ENCODE measurements at regions not wholly inside any gene's neighbourhood (a gene's known extent, or its start where the extent isn't known, plus 50 kb on each side); places are given as distances from the start of the nearest gene placed in this dataset.

GRCh38 chr2:101596333-101596732 is 101.2 kb upstream of the MAP4K4 start:
- no peak overlapping the region for H3K27ac ChIP-seq
- no peak overlapping the region for H3K9ac ChIP-seq

GRCh38 chr2:101587251-101587650 is 110.3 kb upstream of the MAP4K4 start:
- H3K4me1 ChIP-seq: no peaks in the 10 kb centered on the region
- no peak overlapping the region for H2AFZ ChIP-seq
- no peak for TF ChIP-seq CTCF (IDR thresholded peaks at IDR 0.05)
- H3K4me2 ChIP-seq (ENCODE audit: low read length): no peak overlapping the region
- H3K27ac ChIP-seq: no peak overlapping the region
- no peak overlapping the region for H3K9ac ChIP-seq
- H3K36me3 ChIP-seq (ENCODE audit: control insufficient read depth, insufficient read depth, low read length): no peaks in the 10 kb centered on the region
- H3K79me2 ChIP-seq: no peaks in the 10 kb centered on the region
- no peak overlapping the region for H3K4me3 ChIP-seq (ENCODE audit: low read depth, low read length)
- H3K9me3 ChIP-seq (ENCODE audit: control insufficient read depth, low read length): no peaks in the 10 kb centered on the region
- no peaks in the 10 kb centered on the region for H3K27me3 ChIP-seq (ENCODE audit: control insufficient read depth, insufficient read depth, low read length)

More at GRCh38 chr2:101596333-101596732, 101.2 kb upstream of the MAP4K4 start:
- H2AFZ ChIP-seq: no peak overlapping the region
- H3K4me3 ChIP-seq (ENCODE audit: low read depth, low read length): no peak overlapping the region
- H3K9me3 ChIP-seq (ENCODE audit: control insufficient read depth, low read length): no peaks in the 10 kb centered on the region
- H3K4me2 ChIP-seq (ENCODE audit: low read length): no peak overlapping the region
- no peaks in the 10 kb centered on the region for H3K27me3 ChIP-seq (ENCODE audit: control insufficient read depth, insufficient read depth, low read length)
- no peak for TF ChIP-seq CTCF (IDR thresholded peaks at IDR 0.05)
- H3K79me2 ChIP-seq: no peaks in the 10 kb centered on the region
- no peaks in the 10 kb centered on the region for H3K36me3 ChIP-seq (ENCODE audit: control insufficient read depth, insufficient read depth, low read length)
- no peaks in the 10 kb centered on the region for H3K4me1 ChIP-seq

- H3K4me1 ChIP-seq: no peaks in the 10 kb centered on the region
- no peaks in the 10 kb centered on the region for H3K9me3 ChIP-seq (ENCODE audit: control insufficient read depth, low read length)
- TF ChIP-seq CTCF (IDR thresholded peaks at IDR 0.05): no peak
- H3K79me2 ChIP-seq: no peaks in the 10 kb centered on the region
- H3K27me3 ChIP-seq (ENCODE audit: control insufficient read depth, insufficient read depth, low read length): no peaks in the 10 kb centered on the region
- no peak overlapping the region for H3K9ac ChIP-seq
- no peak overlapping the region for H3K4me2 ChIP-seq (ENCODE audit: low read length)
- no peak overlapping the region for H2AFZ ChIP-seq
- H3K4me3 ChIP-seq (ENCODE audit: low read depth, low read length): no peak overlapping the region
- H3K36me3 ChIP-seq (ENCODE audit: control insufficient read depth, insufficient read depth, low read length): no peaks in the 10 kb centered on the region
- no peak overlapping the region for H3K27ac ChIP-seq
Measured at GRCh38 chr2:101583861-101584260, 108.9 kb upstream of the RFX8 start.

GRCh38 chr2:101581675-101582299 is 106.9 kb upstream of the RFX8 start:
- no peak overlapping the region for H3K4me3 ChIP-seq (ENCODE audit: low read depth, low read length)

More at GRCh38 chr2:101581675-101582299, 106.9 kb upstream of the RFX8 start:
- no peaks in the 10 kb centered on the region for H3K27me3 ChIP-seq (ENCODE audit: control insufficient read depth, insufficient read depth, low read length)
- no peaks in the 10 kb centered on the region for H3K79me2 ChIP-seq
- no peak for TF ChIP-seq CTCF (IDR thresholded peaks at IDR 0.05)
- H3K9me3 ChIP-seq (ENCODE audit: control insufficient read depth, low read length): no peaks in the 10 kb centered on the region
- H3K27ac ChIP-seq: no peak overlapping the region
- H3K9ac ChIP-seq: no peak overlapping the region
- no peak overlapping the region for H2AFZ ChIP-seq
- H3K4me2 ChIP-seq (ENCODE audit: low read length): no peak overlapping the region
- H3K4me1 ChIP-seq: no peaks in the 10 kb centered on the region
- no peaks in the 10 kb centered on the region for H3K36me3 ChIP-seq (ENCODE audit: control insufficient read depth, insufficient read depth, low read length)
